ENCODE measurements at regions not wholly inside any gene's neighbourhood (a gene's known extent, or its start where the extent isn't known, plus 50 kb on each side); places are given as distances from the start of the nearest gene placed in this dataset.

GRCh38 chr3:46090161-46090591 lies 62.9 kb upstream of the XCR1 start:
- Histone ChIP-seq H3K4me3 (ENCODE audit: low read length in 2 of 2) (no peak overlapping the region), H3K36me3 (ENCODE audit: control insufficient read depth in 2 of 2, insufficient read depth in 2 of 2, low read length in 2 of 2) (no peaks in the 10 kb centered on the region), H3K9me3 (ENCODE audit: control insufficient read depth in 2 of 2, low read length in 2 of 2) (no peaks in the 10 kb centered on the region), H3K9ac (ENCODE audit: low read length in 2 of 2) (no peak overlapping the region), H3K4me1 (ENCODE audit: control insufficient read depth, insufficient read depth, low read length) (peaks cover 10% of the 10 kb centered on the region), H3K27ac (ENCODE audit: low read length) (no peak overlapping the region), H3K27me3 (ENCODE audit: control insufficient read depth in 1 of 2, insufficient read depth in 2 of 2, low read length in 2 of 2) (no peaks in the 10 kb centered on the region)

GRCh38 chr3:46089237-46090011 lies 62.1 kb upstream of the XCR1 start:
- H3K4me1 ChIP-seq (ENCODE audit: control insufficient read depth, insufficient read depth, low read length): peaks cover 10% of the 10 kb centered on the region
- H3K27me3 ChIP-seq (ENCODE audit: control insufficient read depth in 1 of 2, insufficient read depth in 2 of 2, low read length in 2 of 2): no peaks in the 10 kb centered on the region
- H3K27ac ChIP-seq (ENCODE audit: low read length): no peak overlapping the region
- no peaks in the 10 kb centered on the region for H3K36me3 ChIP-seq (ENCODE audit: control insufficient read depth in 2 of 2, insufficient read depth in 2 of 2, low read length in 2 of 2)
- no peaks in the 10 kb centered on the region for H3K9me3 ChIP-seq (ENCODE audit: control insufficient read depth in 2 of 2, low read length in 2 of 2)
- no peak overlapping the region for H3K4me3 ChIP-seq (ENCODE audit: low read length in 2 of 2)
- no peak overlapping the region for H3K9ac ChIP-seq (ENCODE audit: low read length in 2 of 2)

- H3K4me3 ChIP-seq (ENCODE audit: low read length in 2 of 2): no peak overlapping the region
- H3K27ac ChIP-seq (ENCODE audit: low read length): no peak overlapping the region
- H3K9ac ChIP-seq (ENCODE audit: low read length in 2 of 2): no peak overlapping the region
- H3K36me3 ChIP-seq (ENCODE audit: control insufficient read depth in 2 of 2, insufficient read depth in 2 of 2, low read length in 2 of 2): no peaks in the 10 kb centered on the region
- peaks cover 10% of the 10 kb centered on the region for H3K4me1 ChIP-seq (ENCODE audit: control insufficient read depth, insufficient read depth, low read length)
- H3K9me3 ChIP-seq (ENCODE audit: control insufficient read depth in 2 of 2, low read length in 2 of 2): no peaks in the 10 kb centered on the region
- H3K27me3 ChIP-seq (ENCODE audit: control insufficient read depth in 1 of 2, insufficient read depth in 2 of 2, low read length in 2 of 2): no peaks in the 10 kb centered on the region
Observed at GRCh38 chr3:46087871-46088270, 60.6 kb upstream of the XCR1 start.

- Histone ChIP-seq H3K4me1 (ENCODE audit: control insufficient read depth, insufficient read depth, low read length) (peaks cover 10% of the 10 kb centered on the region), H3K4me3 (ENCODE audit: low read length in 2 of 2) (no peak overlapping the region), H3K27ac (ENCODE audit: low read length) (no peak overlapping the region), H3K36me3 (ENCODE audit: control insufficient read depth in 2 of 2, insufficient read depth in 2 of 2, low read length in 2 of 2) (no peaks in the 10 kb centered on the region), H3K9me3 (ENCODE audit: control insufficient read depth in 2 of 2, low read length in 2 of 2) (no peaks in the 10 kb centered on the region), H3K27me3 (ENCODE audit: control insufficient read depth in 1 of 2, insufficient read depth in 2 of 2, low read length in 2 of 2) (no peaks in the 10 kb centered on the region), H3K9ac (ENCODE audit: low read length in 2 of 2) (no peak overlapping the region)
Observed at GRCh38 chr3:46086986-46087385, 59.7 kb upstream of the XCR1 start.

- H3K9me3 ChIP-seq (ENCODE audit: control insufficient read depth in 2 of 2, low read length in 2 of 2): no peaks in the 10 kb centered on the region
- peaks cover 10% of the 10 kb centered on the region for H3K4me1 ChIP-seq (ENCODE audit: control insufficient read depth, insufficient read depth, low read length)
- H3K27me3 ChIP-seq (ENCODE audit: control insufficient read depth in 1 of 2, insufficient read depth in 2 of 2, low read length in 2 of 2): no peaks in the 10 kb centered on the region
- no peaks in the 10 kb centered on the region for H3K36me3 ChIP-seq (ENCODE audit: control insufficient read depth in 2 of 2, insufficient read depth in 2 of 2, low read length in 2 of 2)
- H3K27ac ChIP-seq (ENCODE audit: low read length): no peak overlapping the region
- no peak overlapping the region for H3K9ac ChIP-seq (ENCODE audit: low read length in 2 of 2)
- H3K4me3 ChIP-seq (ENCODE audit: low read length in 2 of 2): no peak overlapping the region
Observed at GRCh38 chr3:46086083-46086437, 58.8 kb upstream of the XCR1 start.

GRCh38 chr3:46085421-46086082 lies 58.3 kb upstream of the XCR1 start:
- no peaks in the 10 kb centered on the region for H3K27me3 ChIP-seq (ENCODE audit: control insufficient read depth in 1 of 2, insufficient read depth in 2 of 2, low read length in 2 of 2)
- peaks cover 10% of the 10 kb centered on the region for H3K4me1 ChIP-seq (ENCODE audit: control insufficient read depth, insufficient read depth, low read length)
- no peak overlapping the region for H3K9ac ChIP-seq (ENCODE audit: low read length in 2 of 2)
- H3K36me3 ChIP-seq (ENCODE audit: control insufficient read depth in 2 of 2, insufficient read depth in 2 of 2, low read length in 2 of 2): no peaks in the 10 kb centered on the region
- no peak overlapping the region for H3K27ac ChIP-seq (ENCODE audit: low read length)
- no peak overlapping the region for H3K4me3 ChIP-seq (ENCODE audit: low read length in 2 of 2)
- no peaks in the 10 kb centered on the region for H3K9me3 ChIP-seq (ENCODE audit: control insufficient read depth in 2 of 2, low read length in 2 of 2)

GRCh38 chr3:46083956-46084355 lies 56.7 kb upstream of the XCR1 start:
- H3K27ac ChIP-seq (ENCODE audit: low read length): no peak overlapping the region
- H3K9ac ChIP-seq (ENCODE audit: low read length in 2 of 2): no peak overlapping the region
- no peaks in the 10 kb centered on the region for H3K9me3 ChIP-seq (ENCODE audit: control insufficient read depth in 2 of 2, low read length in 2 of 2)
- no peaks in the 10 kb centered on the region for H3K27me3 ChIP-seq (ENCODE audit: control insufficient read depth in 1 of 2, insufficient read depth in 2 of 2, low read length in 2 of 2)
- peaks cover 10% of the 10 kb centered on the region for H3K4me1 ChIP-seq (ENCODE audit: control insufficient read depth, insufficient read depth, low read length)
- H3K36me3 ChIP-seq (ENCODE audit: control insufficient read depth in 2 of 2, insufficient read depth in 2 of 2, low read length in 2 of 2): no peaks in the 10 kb centered on the region
- H3K4me3 ChIP-seq (ENCODE audit: low read length in 2 of 2): no peak overlapping the region

GRCh38 chr3:46082849-46083248 lies 55.6 kb upstream of the XCR1 start:
- Histone ChIP-seq H3K27ac (ENCODE audit: low read length) (no peak overlapping the region), H3K9me3 (ENCODE audit: control insufficient read depth in 2 of 2, low read length in 2 of 2) (no peaks in the 10 kb centered on the region), H3K27me3 (ENCODE audit: control insufficient read depth in 1 of 2, insufficient read depth in 2 of 2, low read length in 2 of 2) (no peaks in the 10 kb centered on the region), H3K4me1 (ENCODE audit: control insufficient read depth, insufficient read depth, low read length) (peaks cover 10% of the 10 kb centered on the region), H3K9ac (ENCODE audit: low read length in 2 of 2) (no peak overlapping the region), H3K4me3 (ENCODE audit: low read length in 2 of 2) (no peak overlapping the region), H3K36me3 (ENCODE audit: control insufficient read depth in 2 of 2, insufficient read depth in 2 of 2, low read length in 2 of 2) (no peaks in the 10 kb centered on the region)

- H3K4me1 ChIP-seq (ENCODE audit: control insufficient read depth, insufficient read depth, low read length): peaks cover 10% of the 10 kb centered on the region
- no peak overlapping the region for H3K4me3 ChIP-seq (ENCODE audit: low read length in 2 of 2)
- no peaks in the 10 kb centered on the region for H3K36me3 ChIP-seq (ENCODE audit: control insufficient read depth in 2 of 2, insufficient read depth in 2 of 2, low read length in 2 of 2)
- H3K9me3 ChIP-seq (ENCODE audit: control insufficient read depth in 2 of 2, low read length in 2 of 2): no peaks in the 10 kb centered on the region
- H3K27ac ChIP-seq (ENCODE audit: low read length): no peak overlapping the region
- H3K9ac ChIP-seq (ENCODE audit: low read length in 2 of 2): no peak overlapping the region
- H3K27me3 ChIP-seq (ENCODE audit: control insufficient read depth in 1 of 2, insufficient read depth in 2 of 2, low read length in 2 of 2): no peaks in the 10 kb centered on the region
Observed at GRCh38 chr3:46082021-46082420, 54.7 kb upstream of the XCR1 start.

- no peaks in the 10 kb centered on the region for H3K27me3 ChIP-seq (ENCODE audit: control insufficient read depth in 1 of 2, insufficient read depth in 2 of 2, low read length in 2 of 2)
- H3K36me3 ChIP-seq (ENCODE audit: control insufficient read depth in 2 of 2, insufficient read depth in 2 of 2, low read length in 2 of 2): no peaks in the 10 kb centered on the region
- peaks cover 4% of the 10 kb centered on the region for H3K4me1 ChIP-seq (ENCODE audit: control insufficient read depth, insufficient read depth, low read length)
Observed at GRCh38 chr3:46080969-46081345, 53.7 kb upstream of the XCR1 start.

More at GRCh38 chr3:46080969-46081345, 53.7 kb upstream of the XCR1 start:
- H3K9ac ChIP-seq (ENCODE audit: low read length in 2 of 2): no peak overlapping the region
- no peak overlapping the region for H3K4me3 ChIP-seq (ENCODE audit: low read length in 2 of 2)
- H3K27ac ChIP-seq (ENCODE audit: low read length): no peak overlapping the region
- H3K9me3 ChIP-seq (ENCODE audit: control insufficient read depth in 2 of 2, low read length in 2 of 2): no peaks in the 10 kb centered on the region
